WTC11 (cell line): ENCODE measurements at regions not wholly inside any gene's neighbourhood (a gene's known extent, or its start where the extent isn't known, plus 50 kb on each side); places are given as distances from the start of the nearest gene placed in this dataset.

Source experiments
- ATAC-seq: fragments of 200-7000 bp; cut with Tn5 transposase; 2 replicates; pipeline ENCODE4 v1.10.0; 2021; ENCODE audit warnings: mild to moderate bottlenecking, moderate library complexity
- CTCF ChIA-PET: fragments of 300-600 bp; sonication (Branson Sonifier 250); formaldehyde crosslinking; loops from one replicate; lab custom pipeline; 2021; ENCODE audit warnings: antibody characterized with exemption; lab: Charles Lee
- POLR2A ChIA-PET: fragments of 350-600 bp; sonication (Branson Sonifier 250); formaldehyde crosslinking; loops from one replicate; lab custom pipeline; 2021; ENCODE audit warnings: antibody characterized with exemption; lab: Charles Lee
- DNase-seq: peaks from one replicate; pipeline ENCODE4 v3.0.0; 2021; ENCODE audit warnings: low spot score
- H3K27ac Mint-ChIP-seq: 2 replicates; pipeline ENCODE4 v1.8.0; 2021; ENCODE audit warnings: mixed read lengths
- H3K27me3 Mint-ChIP-seq: 2 replicates; pipeline ENCODE4 v1.8.0; 2021; ENCODE audit warnings: low read depth, mild to moderate bottlenecking, moderate library complexity, mixed read lengths
- H3K36me3 Mint-ChIP-seq: 2 replicates; pipeline ENCODE4 v1.8.0; 2021; ENCODE audit warnings: mixed read lengths
- H3K4me1 Mint-ChIP-seq: 2 replicates; pipeline ENCODE4 v1.8.0; 2022; ENCODE audit warnings: mixed read lengths
- H3K4me3 Mint-ChIP-seq: 2 replicates; pipeline ENCODE4 v1.8.0; 2021; ENCODE audit warnings: mild to moderate bottlenecking, moderate library complexity, mixed read lengths
- H3K9me3 Mint-ChIP-seq: 2 replicates; pipeline ENCODE4 v1.8.0; 2021; ENCODE audit warnings: mixed read lengths
- AFF4 ChIP-seq: sonication (generic); formaldehyde crosslinking; IDR thresholded peaks from 2 replicates; pipeline ENCODE4 v1.8.1; 2023; ENCODE audit warnings: mild to moderate bottlenecking, missing genetic modification reagents, borderline replicate concordance
- AR ChIP-seq: fragments of 250-450 bp; sonication (Bioruptor Pico); IDR thresholded peaks from 2 replicates; pipeline ENCODE4 v1.9.0; 2021; ENCODE audit warnings: mild to moderate bottlenecking
- E2F1 ChIP-seq: sonication (generic); formaldehyde crosslinking; IDR thresholded peaks from 2 replicates; pipeline ENCODE4 v1.8.0; 2022; ENCODE audit warnings: mild to moderate bottlenecking, missing genetic modification reagents
- HMGA2 ChIP-seq: fragments of 250-450 bp; sonication (Bioruptor Pico); IDR thresholded peaks from 2 replicates; pipeline ENCODE4 v1.4.0; 2021; ENCODE audit warnings: mild to moderate bottlenecking, moderate library complexity
- JAZF1 ChIP-seq: fragments of 250-450 bp; sonication (Bioruptor Pico); IDR thresholded peaks from 2 replicates; pipeline ENCODE4 v1.9.0; 2021; ENCODE audit warnings: moderate library complexity, mild to moderate bottlenecking, inconsistent platforms
- MYBL2 ChIP-seq: sonication (generic); formaldehyde crosslinking; IDR thresholded peaks from 2 replicates; pipeline ENCODE4 v1.8.1; 2023; ENCODE audit warnings: mild to moderate bottlenecking, moderate library complexity, missing genetic modification reagents
- NR3C1 ChIP-seq: sonication (generic); formaldehyde crosslinking; conservative IDR thresholded peaks from 2 replicates; pipeline ENCODE4 v1.8.1; 2023; ENCODE audit warnings: low read depth, mild to moderate bottlenecking, missing genetic modification reagents
- PRDM15 ChIP-seq: sonication (generic); formaldehyde crosslinking; IDR thresholded peaks from 2 replicates; pipeline ENCODE4 v1.8.0; 2022; ENCODE audit warnings: missing genetic modification reagents
- SOX15 ChIP-seq: fragments of 250-450 bp; sonication (Bioruptor Pico); IDR thresholded peaks from 2 replicates; pipeline ENCODE4 v1.9.0; 2021; ENCODE audit warnings: mild to moderate bottlenecking
- TEAD4 ChIP-seq: sonication (generic); formaldehyde crosslinking; IDR thresholded peaks from 2 replicates; pipeline ENCODE4 v1.8.0; 2022; ENCODE audit warnings: mild to moderate bottlenecking, missing genetic modification reagents

- ChIA-PET POLR2A (no interaction called here), CTCF (no interaction called here)
- Mint-ChIP-seq H3K27me3 (no peaks in the 10 kb centered on the region), H3K9me3 (peaks cover 6% of the 10 kb centered on the region), H3K27ac (no peak overlapping the region), H3K36me3 (no peaks in the 10 kb centered on the region), H3K4me3 (no peak overlapping the region), H3K4me1 (no peaks in the 10 kb centered on the region)
- ATAC-seq (no peak), DNase-seq (no peak)
- TF ChIP-seq JAZF1, result no peak
Observed at GRCh38 chr2:82708681-82709080, 1750.4 kb downstream of the SUCLG1 start.

- no peaks in the 10 kb centered on the region for H3K36me3 Mint-ChIP-seq
- peaks cover 6% of the 10 kb centered on the region for H3K9me3 Mint-ChIP-seq
- ATAC-seq (no peak), DNase-seq (no peak)
- H3K4me1 Mint-ChIP-seq, result no peaks in the 10 kb centered on the region
- ChIA-PET POLR2A (no interaction called here), CTCF (no interaction called here)
- no peak overlapping the region for H3K4me3 Mint-ChIP-seq
- no peaks in the 10 kb centered on the region for H3K27me3 Mint-ChIP-seq
- TF ChIP-seq SOX15 (no peak), E2F1 (CRISPR knock-in tag) (no peak), HMGA2 (no peak)
- no peak overlapping the region for H3K27ac Mint-ChIP-seq
Observed at GRCh38 chr2:82697231-82697630, 1761.8 kb downstream of the SUCLG1 start.

- TF ChIP-seq AFF4 (CRISPR knock-in tag) (no peak), MYBL2 (CRISPR knock-in tag) (no peak), NR3C1 (CRISPR knock-in tag) (no peak)
- no peak overlapping the region for H3K4me3 Mint-ChIP-seq
- H3K36me3 Mint-ChIP-seq, result no peaks in the 10 kb centered on the region
- no peaks in the 10 kb centered on the region for H3K4me1 Mint-ChIP-seq
- no peak for ATAC-seq
- ChIA-PET POLR2A (no interaction called here), CTCF (no interaction called here)
- DNase-seq, result no peak
- H3K27ac Mint-ChIP-seq, result no peak overlapping the region
- peaks cover 6% of the 10 kb centered on the region for H3K9me3 Mint-ChIP-seq
- H3K27me3 Mint-ChIP-seq, result no peaks in the 10 kb centered on the region
Observed at GRCh38 chr2:82694431-82694830, 1764.6 kb downstream of the SUCLG1 start.

GRCh38 chr2:82690757-82691411 is 1768.2 kb downstream of the SUCLG1 start:
- TF ChIP-seq TEAD4 (no peak), PRDM15 (CRISPR knock-in tag) (no peak), AR (CRISPR knock-in tag) (no peak), SOX15 (no peak)
- TF ChIP-seq, all 79 proteins: peak for 0
- CTCF ChIA-PET, result no interaction called here
- DNase-seq, result no peak
- Mint-ChIP-seq H3K36me3 (no peaks in the 10 kb centered on the region), H3K27me3 (no peaks in the 10 kb centered on the region), H3K4me3 (no peak overlapping the region), H3K4me1 (no peaks in the 10 kb centered on the region), H3K27ac (no peak overlapping the region), H3K9me3 (peaks cover 6% of the 10 kb centered on the region)
- POLR2A ChIA-PET, result no interaction called here
- no peak for ATAC-seq
